Esophagus squamous epithelium (tissue), 5 donors: ENCODE measurements at regions not wholly inside any gene's neighbourhood (a gene's known extent, or its start where the extent isn't known, plus 50 kb on each side); places are given as distances from the start of the nearest gene placed in this dataset.

Source experiments
- DNase-seq: peaks from one replicate; lab custom pipeline; 2025; lab: John Stamatoyannopoulos, UW
- H3K27ac ChIP-seq, 4 donors: fragments of 200-600 bp; sonication (generic); one replicate each; pipeline ENCODE4 v1.5.1; 2016 to 2019; ENCODE audit warnings: mild to moderate bottlenecking in 1 of 4
- H3K27me3 ChIP-seq, 4 donors: fragments of 200-600 bp; sonication (generic); 1 replicate in 3 of 4; 2 replicates in 1 of 4; pipeline versions ENCODE4 v1.5.1 to v1.6.0; 2017 to 2021; ENCODE audit warnings: antibody characterized with exemption in 1 of 4
- H3K36me3 ChIP-seq, 3 donors: fragments of 200-600 bp; sonication (generic); one replicate each; pipeline ENCODE4 v1.5.1; 2016 to 2019
- H3K4me1 ChIP-seq, 3 donors: fragments of 200-600 bp; sonication (generic); one replicate each; pipeline ENCODE4 v1.5.1; 2017 to 2019
- H3K4me3 ChIP-seq, 4 donors: fragments of 200-600 bp; sonication (generic); 1 replicate in 3 of 4; 2 replicates in 1 of 4; pipeline ENCODE4 v1.5.1; 2016 to 2019; ENCODE audit warnings: mild to moderate bottlenecking in 2 of 4, moderate library complexity in 1 of 4
- H3K9me3 ChIP-seq, 3 donors: fragments of 200-600 bp; sonication (generic); one replicate each; pipeline ENCODE4 v1.5.1; 2016 to 2019
- POLR2A ChIP-seq, 4 donors: fragments of 450-650 bp; IDR thresholded peaks; one replicate each; pipeline ENCODE4 v1.6.1; 2017; ENCODE audit warnings: antibody characterized with exemption in 4 of 4, mild to moderate bottlenecking in 4 of 4, moderate library complexity in 3 of 4
- WGBS, 2 donors: methylation state at CpG; one replicate each; pipeline ENCODE4 v1.1.5; 2018; 5-methylcytosine and 5-hydroxymethylcytosine counted together
- intact Hi-C: fragments of 100-400 bp; cut with DNase I; formaldehyde crosslinking; loops from one replicate; pipeline ENCODE4 v1.15.0; 2022
- TF ChIP-seq, protein P1 (sequence below), 6 experiments: fragments of 450-650 bp in 4 of 6; fragments of 200-600 bp in 2 of 6; sonication (generic) in 2 of 6; IDR thresholded peaks; one replicate each; pipeline ENCODE4 v1.5.1; 2016 to 2019; ENCODE audit warnings: antibody characterized with exemption in 6 of 6, mild to moderate bottlenecking in 4 of 6, moderate library complexity in 4 of 6
- donor health status: DM: yes; HTN: yes; CAD: no.

DNA sequence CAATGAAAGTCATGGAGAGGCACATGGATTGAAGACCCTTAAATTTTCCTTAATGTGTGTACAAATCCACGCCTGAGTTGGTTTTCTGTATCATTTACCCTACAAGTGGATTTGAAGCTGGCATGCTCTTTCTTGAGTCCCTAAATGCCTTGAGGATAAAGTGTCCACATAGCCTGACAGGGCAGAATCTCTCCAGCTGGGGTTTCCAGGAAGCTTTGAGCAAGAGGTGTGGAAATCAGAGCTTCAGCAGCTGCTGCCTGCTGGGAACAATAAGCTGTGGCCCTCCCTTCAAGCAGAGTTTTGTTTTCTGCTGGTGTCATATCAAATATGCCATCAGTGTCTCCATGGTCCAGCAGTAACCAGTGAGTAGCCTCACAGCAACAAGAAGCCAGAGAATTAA is 120.3 kb upstream of the SERTM1 start:
- DNase-seq, result no peak
- Histone ChIP-seq H3K27me3 (no peaks in the 10 kb centered on the region), H3K27ac (no peak overlapping the region), H3K36me3 (no peaks in the 10 kb centered on the region), H3K4me1 (no peaks in the 10 kb centered on the region), H3K9me3 (no peaks in the 10 kb centered on the region), H3K4me3 (no peak overlapping the region)
- no peak for TF ChIP-seq POLR2A (IDR thresholded peaks at IDR 0.05)
- TF ChIP-seq, protein P1, sequence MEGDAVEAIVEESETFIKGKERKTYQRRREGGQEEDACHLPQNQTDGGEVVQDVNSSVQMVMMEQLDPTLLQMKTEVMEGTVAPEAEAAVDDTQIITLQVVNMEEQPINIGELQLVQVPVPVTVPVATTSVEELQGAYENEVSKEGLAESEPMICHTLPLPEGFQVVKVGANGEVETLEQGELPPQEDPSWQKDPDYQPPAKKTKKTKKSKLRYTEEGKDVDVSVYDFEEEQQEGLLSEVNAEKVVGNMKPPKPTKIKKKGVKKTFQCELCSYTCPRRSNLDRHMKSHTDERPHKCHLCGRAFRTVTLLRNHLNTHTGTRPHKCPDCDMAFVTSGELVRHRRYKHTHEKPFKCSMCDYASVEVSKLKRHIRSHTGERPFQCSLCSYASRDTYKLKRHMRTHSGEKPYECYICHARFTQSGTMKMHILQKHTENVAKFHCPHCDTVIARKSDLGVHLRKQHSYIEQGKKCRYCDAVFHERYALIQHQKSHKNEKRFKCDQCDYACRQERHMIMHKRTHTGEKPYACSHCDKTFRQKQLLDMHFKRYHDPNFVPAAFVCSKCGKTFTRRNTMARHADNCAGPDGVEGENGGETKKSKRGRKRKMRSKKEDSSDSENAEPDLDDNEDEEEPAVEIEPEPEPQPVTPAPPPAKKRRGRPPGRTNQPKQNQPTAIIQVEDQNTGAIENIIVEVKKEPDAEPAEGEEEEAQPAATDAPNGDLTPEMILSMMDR (IDR thresholded peaks at IDR 0.05), result no peak
- intact Hi-C loops, result no loop called here
- 56 to 80% methylated on average over 1 of the region's 1 CpG for WGBS, 2 donors

DNA sequence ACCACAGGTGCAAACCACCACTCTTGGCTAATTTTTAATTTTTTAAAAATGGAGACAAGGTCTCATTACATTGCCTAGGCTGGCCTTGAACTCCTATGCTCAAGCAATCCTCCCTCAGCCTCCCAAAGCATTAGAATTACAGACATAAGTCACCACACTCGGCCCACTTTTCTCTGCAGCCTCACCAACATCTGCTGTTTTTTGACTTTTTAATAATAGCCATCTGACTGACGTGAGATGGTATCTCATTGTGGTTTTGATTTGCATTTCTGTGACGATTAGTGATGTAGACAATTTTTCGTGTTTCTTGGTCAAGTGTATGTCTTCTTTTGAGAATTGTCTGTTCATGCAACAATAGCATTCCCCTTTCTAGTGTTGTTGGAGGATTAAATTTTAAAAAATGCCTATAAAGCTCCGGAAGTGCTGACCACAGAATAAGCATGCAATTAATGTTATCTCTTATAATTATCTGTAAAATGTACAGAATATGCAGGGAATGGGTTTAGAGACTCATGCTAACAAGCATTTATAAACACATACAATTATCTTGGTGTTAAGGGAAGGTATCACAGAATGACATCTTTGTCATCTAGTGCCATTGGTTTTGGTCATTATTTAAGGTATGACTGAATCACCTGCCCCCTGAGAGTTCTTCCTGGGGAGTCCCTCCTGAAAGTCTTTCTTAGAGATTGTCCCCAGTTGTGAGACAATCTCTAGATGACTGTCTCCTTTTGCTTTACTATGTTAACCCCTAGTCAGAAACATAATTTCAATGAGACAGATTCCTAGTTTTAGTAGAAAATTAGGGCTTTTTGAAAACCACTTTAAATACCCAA is 118.5 kb upstream of the SERTM1 start:
- no peak for TF ChIP-seq POLR2A (IDR thresholded peaks at IDR 0.05)
- TF ChIP-seq, protein P1 (IDR thresholded peaks at IDR 0.05), result no peak
- H3K36me3 ChIP-seq, result no peaks in the 10 kb centered on the region
- no peak overlapping the region for H3K27ac ChIP-seq
- no peak overlapping the region for H3K4me3 ChIP-seq
- intact Hi-C loops, result no loop called here
- no peaks in the 10 kb centered on the region for H3K4me1 ChIP-seq
- no peak for DNase-seq
- H3K27me3 ChIP-seq, result no peaks in the 10 kb centered on the region
- no peaks in the 10 kb centered on the region for H3K9me3 ChIP-seq
- 75 to 83% methylated on average over 5 of the region's 5 CpGs for WGBS, 2 donors

DNA sequence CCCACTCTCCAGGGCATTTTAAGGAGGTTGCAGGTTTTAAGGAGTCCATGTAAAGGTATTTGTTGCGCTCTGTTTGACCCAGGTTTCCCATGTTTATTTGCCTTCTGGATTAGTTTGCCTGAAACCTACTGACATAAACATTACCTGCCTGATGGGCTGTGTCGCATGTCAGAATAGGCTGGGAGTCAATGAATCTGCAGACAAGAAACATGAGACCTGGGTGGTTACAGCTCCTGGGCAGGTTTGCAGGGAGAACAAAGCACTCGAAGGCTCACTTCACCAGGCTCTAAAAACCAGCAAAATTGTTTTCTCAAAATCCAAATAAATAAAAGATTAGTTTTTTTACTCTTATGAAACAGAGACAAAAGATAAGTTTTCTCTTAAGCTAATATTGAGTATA is 114.4 kb upstream of the SERTM1 start:
- Histone ChIP-seq H3K27ac (no peak overlapping the region), H3K9me3 (no peaks in the 10 kb centered on the region), H3K4me3 (no peak overlapping the region), H3K36me3 (no peaks in the 10 kb centered on the region), H3K27me3 (no peaks in the 10 kb centered on the region), H3K4me1 (no peaks in the 10 kb centered on the region)
- no peak for DNase-seq
- WGBS, 2 donors, result 58 to 64% methylated on average over 3 of the region's 3 CpGs
- no peak for TF ChIP-seq POLR2A (IDR thresholded peaks at IDR 0.05)
- TF ChIP-seq, protein P1 (IDR thresholded peaks at IDR 0.05), result no peak
- intact Hi-C loops, result no loop called here

DNA sequence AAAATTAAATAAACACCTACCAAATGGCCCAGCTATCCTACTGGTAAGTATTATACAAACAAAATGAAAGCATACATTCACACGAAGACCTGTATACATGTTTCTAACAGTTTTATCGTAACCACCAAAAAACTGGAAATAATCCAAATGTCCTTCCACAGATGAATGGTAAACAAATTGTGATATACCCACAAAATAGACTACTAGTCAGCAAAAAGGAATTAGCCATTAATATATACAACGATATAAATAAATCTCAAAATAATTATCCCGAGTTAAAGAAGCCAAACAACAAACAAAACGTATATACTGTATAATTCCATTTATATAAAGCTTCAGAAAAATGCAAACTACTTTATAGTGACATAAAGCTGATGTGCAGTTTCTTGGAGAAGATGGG is 106.3 kb upstream of the SERTM1 start:
- Histone ChIP-seq H3K4me1 (no peaks in the 10 kb centered on the region), H3K27ac (no peak overlapping the region), H3K9me3 (no peaks in the 10 kb centered on the region), H3K27me3 (no peaks in the 10 kb centered on the region), H3K4me3 (no peak overlapping the region), H3K36me3 (no peaks in the 10 kb centered on the region)
- intact Hi-C loops, result no loop called here
- TF ChIP-seq, protein P1 (IDR thresholded peaks at IDR 0.05), result no peak
- no peak for TF ChIP-seq POLR2A (IDR thresholded peaks at IDR 0.05)
- 74 to 86% methylated on average over 5 of the region's 5 CpGs for WGBS, 2 donors
- no peak for DNase-seq

DNA sequence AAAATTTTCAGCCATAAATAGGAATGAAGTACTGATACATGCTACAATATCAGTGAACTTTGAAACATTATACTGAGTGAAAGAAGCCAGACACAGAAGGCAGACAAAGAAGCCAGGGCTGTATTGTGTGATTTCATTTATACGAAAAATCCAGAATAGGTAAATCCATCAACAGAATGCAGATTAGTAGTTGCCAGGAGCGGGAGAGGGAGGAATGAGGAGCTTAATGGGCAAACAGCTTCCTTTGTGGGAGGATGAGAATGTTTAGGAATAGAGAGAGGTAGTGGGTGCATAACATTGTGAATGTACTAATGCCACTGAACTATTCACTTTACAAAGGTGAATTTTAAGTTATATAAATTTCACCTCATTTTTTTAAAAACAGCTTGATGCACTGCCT is 103.3 kb upstream of the SERTM1 start:
- no peaks in the 10 kb centered on the region for H3K27me3 ChIP-seq
- no peak overlapping the region for H3K27ac ChIP-seq
- no peak for DNase-seq
- TF ChIP-seq, protein P1 (IDR thresholded peaks at IDR 0.05), result no peak
- no peak for TF ChIP-seq POLR2A (IDR thresholded peaks at IDR 0.05)
- H3K36me3 ChIP-seq, result no peaks in the 10 kb centered on the region
- WGBS, 2 donors, result 72 to 74% methylated on average over 2 of the region's 2 CpGs
- H3K4me1 ChIP-seq, result no peaks in the 10 kb centered on the region
- no peak overlapping the region for H3K4me3 ChIP-seq
- intact Hi-C loops, result no loop called here
- H3K9me3 ChIP-seq, result no peaks in the 10 kb centered on the region
